ENCODE measurements at regions not wholly inside any gene's neighbourhood (a gene's known extent, or its start where the extent isn't known, plus 50 kb on each side); places are given as distances from the start of the nearest gene placed in this dataset.

GRCh38 chr7:41384418-41384817, 318.5 kb downstream of the INHBA start:
- no peak overlapping the region for H3K4me3 Mint-ChIP-seq
- H3K14ac ChIP-seq (ENCODE audit: insufficient read depth, low read length): no peak overlapping the region
- H4K20me1 ChIP-seq (ENCODE audit: control insufficient read depth, insufficient read depth, insufficient read length): no peaks in the 10 kb centered on the region

More at GRCh38 chr7:41384418-41384817, 318.5 kb downstream of the INHBA start:
- no peak overlapping the region for H2BK20ac ChIP-seq (ENCODE audit: low read depth, low read length, poor library complexity, severe bottlenecking)
- no peak overlapping the region for H3K56ac ChIP-seq (ENCODE audit: insufficient read length, low read depth, low read length)
- H2BK12ac ChIP-seq (ENCODE audit: insufficient read length, low read depth, low read length): no peak overlapping the region
- no peak overlapping the region for H3K23ac ChIP-seq (ENCODE audit: insufficient read length, low read depth, low read length)
- Mint-ChIP-seq H3K4me1 (peaks cover 4 to 9% of the 10 kb centered on the region in 2 experiments), H3K27ac (no peak overlapping the region), H3K9me3 (peaks cover 2 to 3% of the 10 kb centered on the region in 2 experiments; a peak in 2 of 5 replicates), H3K27me3 (ENCODE audit: low read depth) (no peaks in the 10 kb centered on the region), H3K36me3 (ENCODE audit: insufficient read depth in 1 of 3, low read depth in 3 of 3) (no peaks in the 10 kb centered on the region; a peak in 2 of 7 replicates)
- no peak overlapping the region for H4K5ac ChIP-seq (ENCODE audit: insufficient read length, low read depth, low read length)
- H3K79me1 ChIP-seq (ENCODE audit: insufficient read depth, low read depth, low read length, poor library complexity, severe bottlenecking): no peaks in the 10 kb centered on the region
- no peak overlapping the region for H2AK5ac ChIP-seq (ENCODE audit: insufficient read length, low read length)
- no peaks in the 10 kb centered on the region; the same call in 1 of the 2 replicates for H3K79me2 ChIP-seq (ENCODE audit: insufficient read depth, low read length)
- no peak overlapping the region for H2BK15ac ChIP-seq (ENCODE audit: low read depth, low read length)
- no peak overlapping the region for H3K9ac ChIP-seq (ENCODE audit: extremely low read depth, insufficient read length, low read length)
- H3K18ac ChIP-seq (ENCODE audit: insufficient read length, low read depth, low read length): no peak overlapping the region
- H3K9me3 ChIP-seq (ENCODE audit: control insufficient read depth, low read depth, low read length): no peaks in the 10 kb centered on the region
- H2AFZ ChIP-seq (ENCODE audit: low read length): no peak overlapping the region
- no peak for TF ChIP-seq CTCF (conservative IDR thresholded peaks at IDR 0.05)
- no peak for DNase-seq
- no peak overlapping the region for H3T11ph ChIP-seq (ENCODE audit: low read length)
- H2BK120ac ChIP-seq (ENCODE audit: low read depth, low read length, poor library complexity, severe bottlenecking): no peak overlapping the region
- no peak overlapping the region for H3K4me2 ChIP-seq (ENCODE audit: insufficient read depth, insufficient read length, low read length)
- no peaks in the 10 kb centered on the region for H3K4me1 ChIP-seq (ENCODE audit: insufficient read depth, low read length)
- H3K27ac ChIP-seq (ENCODE audit: insufficient read length, low read depth, low read length): no peak overlapping the region
- H3K27me3 ChIP-seq (ENCODE audit: insufficient read depth, low read length): no peaks in the 10 kb centered on the region
- no peaks in the 10 kb centered on the region for H3K23me2 ChIP-seq (ENCODE audit: insufficient read length, low read depth, low read length, poor library complexity, severe bottlenecking)
- H4K8ac ChIP-seq (replicated peaks; ENCODE audit: insufficient read length, low read depth, low read length): no peak overlapping the region
- H2BK5ac ChIP-seq (ENCODE audit: insufficient read length, low read length): no peak overlapping the region
- no peak overlapping the region for H3K4ac ChIP-seq (ENCODE audit: low read depth, low read length)
- WGBS (ENCODE audit: extremely low coverage, insufficient read length, low lambda C conversion rate): no CpG with 5 or more reads among the region's 12 CpGs
- H4K91ac ChIP-seq (ENCODE audit: insufficient read length, low read depth, low read length): no peak overlapping the region

Measured in H9 (cell line).